Gastroesophageal sphincter (tissue), 4 donors: ENCODE measurements at regions not wholly inside any gene's neighbourhood (a gene's known extent, or its start where the extent isn't known, plus 50 kb on each side); places are given as distances from the start of the nearest gene placed in this dataset.

Experiments used
- ATAC-seq: fragments of 150-250 bp; one replicate; pipeline ENCODE4 v1.9.1; 2016; ENCODE audit warnings: mild to moderate bottlenecking, moderate library complexity
- H3K27ac ChIP-seq, 4 donors: fragments of 200-600 bp; sonication (generic) in 3 of 4; 1 replicate in 3 of 4; 2 replicates in 1 of 4; pipeline ENCODE4 v1.5.1; 2016 to 2019
- H3K27me3 ChIP-seq: fragments of 200-600 bp; sonication (generic); one replicate; pipeline ENCODE4 v1.5.1; 2019
- H3K36me3 ChIP-seq, 2 donors: fragments of 200-600 bp; sonication (generic); one replicate each; pipeline ENCODE4 v1.5.1; 2019; ENCODE audit warnings: control low read depth in 1 of 2
- H3K4me1 ChIP-seq, 3 donors: fragments of 200-600 bp; sonication (generic); 1 replicate in 2 of 3; 2 replicates in 1 of 3; pipeline ENCODE4 v1.5.1; 2016 to 2019; ENCODE audit warnings: control low read depth in 2 of 3
- H3K4me3 ChIP-seq, 2 donors: fragments of 200-600 bp; sonication (generic); one replicate each; pipeline ENCODE4 v1.5.1; 2019; ENCODE audit warnings: mild to moderate bottlenecking in 1 of 2, moderate library complexity in 1 of 2
- H3K9me3 ChIP-seq, 3 donors: fragments of 200-600 bp; sonication (generic); one replicate each; pipeline ENCODE4 v1.5.1; 2017 to 2019; ENCODE audit warnings: control low read depth in 2 of 3
- CTCF ChIP-seq, 4 experiments: fragments of 200-600 bp in 2 of 4; fragments of 450-650 bp in 2 of 4; sonication (generic) in 1 of 4; IDR thresholded peaks; one replicate each; pipeline ENCODE4 v1.5.1; 2017 to 2019; ENCODE audit warnings: antibody characterized with exemption in 4 of 4, mild to moderate bottlenecking in 2 of 4, moderate library complexity in 2 of 4
- EP300 ChIP-seq: sonication (generic); formaldehyde crosslinking; IDR thresholded peaks from one replicate; pipeline ENCODE4 v1.6.1; 2017; ENCODE audit warnings: antibody characterized with exemption, mild to moderate bottlenecking
- POLR2A ChIP-seq, 2 donors: fragments of 450-650 bp; IDR thresholded peaks; one replicate each; pipeline ENCODE4 v1.6.1; 2017; ENCODE audit warnings: antibody characterized with exemption in 2 of 2, mild to moderate bottlenecking in 2 of 2, moderate library complexity in 1 of 2
- POLR2AphosphoS5 ChIP-seq: sonication (generic); formaldehyde crosslinking; IDR thresholded peaks from one replicate; pipeline ENCODE4 v1.6.1; 2017; ENCODE audit warnings: antibody characterized with exemption
- WGBS, 2 donors: methylation state at CpG; one replicate each; pipeline ENCODE4 v1.1.5; 2018; ENCODE audit warnings: low coverage in 1 of 2; 5-methylcytosine and 5-hydroxymethylcytosine counted together

- H3K4me1 ChIP-seq: no peaks in the 10 kb centered on the region
- no peaks in the 10 kb centered on the region for H3K36me3 ChIP-seq
- no peak overlapping the region for H3K27ac ChIP-seq
- no peak overlapping the region for H3K4me3 ChIP-seq
- H3K27me3 ChIP-seq: no peaks in the 10 kb centered on the region
- ATAC-seq: no peak
- H3K9me3 ChIP-seq: no peaks in the 10 kb centered on the region
- 77 to 80% methylated on average over 1 of the region's 1 CpG for WGBS, 2 donors
- TF ChIP-seq POLR2A (IDR thresholded peaks at IDR 0.05) (no peak), EP300 (no peak), CTCF (IDR thresholded peaks at IDR 0.05) (no peak), POLR2AphosphoS5 (no peak)
Observed at GRCh38 chr18:51520676-51521180, 323.2 kb upstream of the MEX3C start.

GRCh38 chr18:51522338-51522737, 324.9 kb upstream of the MEX3C start:
- Histone ChIP-seq H3K27ac (no peak overlapping the region), H3K4me1 (no peaks in the 10 kb centered on the region), H3K4me3 (no peak overlapping the region), H3K36me3 (no peaks in the 10 kb centered on the region), H3K9me3 (no peaks in the 10 kb centered on the region), H3K27me3 (no peaks in the 10 kb centered on the region)
- TF ChIP-seq CTCF (IDR thresholded peaks at IDR 0.05): no peak
- no CpG with 5 or more reads among the region's 7 CpGs for WGBS, 2 donors
- no peak for ATAC-seq

DNA sequence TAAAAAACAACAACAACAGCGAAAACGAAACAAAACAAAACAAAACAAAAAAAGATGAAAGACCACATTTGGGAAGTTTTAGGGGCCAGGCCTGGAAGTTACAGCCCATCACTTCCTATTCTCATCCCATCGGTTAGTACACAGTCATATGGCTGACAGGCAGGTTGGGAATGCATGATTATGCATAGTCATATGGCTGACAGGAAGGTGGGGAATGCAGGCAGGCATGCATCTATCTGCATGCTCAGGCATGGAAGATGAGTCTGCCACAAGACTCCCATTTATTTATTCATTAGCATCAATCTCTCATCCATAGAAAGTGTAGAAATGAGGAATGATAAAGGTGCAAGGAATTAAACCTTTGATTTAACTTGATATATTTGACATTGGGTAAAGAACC, 325.3 kb upstream of the MEX3C start:
- no peaks in the 10 kb centered on the region for H3K4me1 ChIP-seq
- no peaks in the 10 kb centered on the region for H3K27me3 ChIP-seq
- no peaks in the 10 kb centered on the region for H3K36me3 ChIP-seq
- H3K27ac ChIP-seq: no peak overlapping the region
- no peak overlapping the region for H3K4me3 ChIP-seq
- 44 to 75% methylated on average over 1 of the region's 3 CpGs for WGBS, 2 donors
- ATAC-seq: no peak
- no peaks in the 10 kb centered on the region for H3K9me3 ChIP-seq
- TF ChIP-seq POLR2A (IDR thresholded peaks at IDR 0.05) (no peak), EP300 (no peak), CTCF (IDR thresholded peaks at IDR 0.05) (no peak), POLR2AphosphoS5 (no peak)

- 71 to 100% methylated on average over 1 to 3 of the region's 3 CpGs for whole genome bisulfite sequencing, 2 donors
Observed at GRCh38 chr18:51523671-51524070, 326.2 kb upstream of the MEX3C start.

More at GRCh38 chr18:51523671-51524070, 326.2 kb upstream of the MEX3C start:
- H3K27me3 ChIP-seq: no peaks in the 10 kb centered on the region
- H3K4me3 ChIP-seq: no peak overlapping the region
- TF ChIP-seq EP300 (no peak), POLR2AphosphoS5 (no peak), POLR2A (IDR thresholded peaks at IDR 0.05) (no peak), CTCF (IDR thresholded peaks at IDR 0.05) (no peak)
- no peak overlapping the region for H3K27ac ChIP-seq
- H3K4me1 ChIP-seq: no peaks in the 10 kb centered on the region
- ATAC-seq: no peak
- H3K36me3 ChIP-seq: no peaks in the 10 kb centered on the region
- H3K9me3 ChIP-seq: no peaks in the 10 kb centered on the region
